ENCODE measurements at regions not wholly inside any gene's neighbourhood (a gene's known extent, or its start where the extent isn't known, plus 50 kb on each side); places are given as distances from the start of the nearest gene placed in this dataset.

DNA sequence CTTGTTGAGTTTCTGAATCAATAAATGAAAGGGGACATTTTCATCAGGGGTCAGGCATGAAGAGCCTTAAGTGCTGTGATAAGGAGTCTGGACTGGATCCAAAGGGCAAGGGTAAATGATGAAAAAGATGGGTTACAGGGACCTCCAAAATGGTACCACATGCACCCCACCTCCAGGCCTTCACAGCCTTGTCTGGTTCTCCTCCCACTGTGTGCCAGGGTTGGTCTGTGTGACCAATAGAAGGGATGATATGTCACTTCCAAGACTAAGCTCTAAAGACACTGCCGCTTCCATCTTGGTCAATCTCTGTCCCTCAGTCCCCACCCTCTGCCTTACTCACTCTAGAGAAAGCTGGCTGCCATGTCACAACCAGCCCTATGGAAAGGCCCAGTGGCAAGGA is 140.6 kb downstream of the ZNF281 start:
- TF ChIP-seq, protein P1, sequence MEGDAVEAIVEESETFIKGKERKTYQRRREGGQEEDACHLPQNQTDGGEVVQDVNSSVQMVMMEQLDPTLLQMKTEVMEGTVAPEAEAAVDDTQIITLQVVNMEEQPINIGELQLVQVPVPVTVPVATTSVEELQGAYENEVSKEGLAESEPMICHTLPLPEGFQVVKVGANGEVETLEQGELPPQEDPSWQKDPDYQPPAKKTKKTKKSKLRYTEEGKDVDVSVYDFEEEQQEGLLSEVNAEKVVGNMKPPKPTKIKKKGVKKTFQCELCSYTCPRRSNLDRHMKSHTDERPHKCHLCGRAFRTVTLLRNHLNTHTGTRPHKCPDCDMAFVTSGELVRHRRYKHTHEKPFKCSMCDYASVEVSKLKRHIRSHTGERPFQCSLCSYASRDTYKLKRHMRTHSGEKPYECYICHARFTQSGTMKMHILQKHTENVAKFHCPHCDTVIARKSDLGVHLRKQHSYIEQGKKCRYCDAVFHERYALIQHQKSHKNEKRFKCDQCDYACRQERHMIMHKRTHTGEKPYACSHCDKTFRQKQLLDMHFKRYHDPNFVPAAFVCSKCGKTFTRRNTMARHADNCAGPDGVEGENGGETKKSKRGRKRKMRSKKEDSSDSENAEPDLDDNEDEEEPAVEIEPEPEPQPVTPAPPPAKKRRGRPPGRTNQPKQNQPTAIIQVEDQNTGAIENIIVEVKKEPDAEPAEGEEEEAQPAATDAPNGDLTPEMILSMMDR (IDR thresholded peaks at IDR 0.05; ENCODE audit: control extremely low read depth, extremely low read depth, low read depth, missing control alignments) = no peak
- ChIA-PET POLR2A (no interaction called here), CTCF (interaction anchor here (1.1 to 2.2 kb wide), 2 partner anchors 10 to 11 kb away, joined by 3 to 10 read pairs; no protein-coding TSS in a partner anchor)
- no peak for DNase-seq (ENCODE audit: extremely low spot score)

DNA sequence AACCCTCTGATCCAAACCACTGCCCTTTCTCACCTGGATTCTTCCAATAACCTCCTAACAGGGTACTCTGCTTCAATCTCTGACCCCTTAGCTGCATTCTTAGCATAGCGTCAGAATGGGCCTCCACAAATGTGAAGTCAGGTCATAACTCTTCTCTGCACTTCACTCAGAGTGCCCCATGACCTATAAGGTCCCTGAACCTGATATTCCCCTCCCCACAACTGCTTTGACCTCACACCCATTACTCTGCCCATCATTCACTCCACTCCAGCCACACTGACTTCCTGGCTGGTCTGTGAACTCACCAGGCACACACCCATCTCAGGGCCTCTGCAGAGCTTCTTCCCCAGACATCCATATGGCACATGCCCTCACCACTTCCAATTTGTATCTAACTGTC is 141.9 kb downstream of the ZNF281 start:
- TF ChIP-seq, protein P1 (IDR thresholded peaks at IDR 0.05; ENCODE audit: control extremely low read depth, extremely low read depth, low read depth, missing control alignments) = no peak
- ChIA-PET CTCF (interaction anchor here (1.2 to 1.9 kb wide), 2 partner anchors 8 to 32 kb away, joined by 3 to 6 read pairs; no protein-coding TSS in a partner anchor), POLR2A (interaction anchor here (0.6 kb wide), 1 partner anchor 575 kb away, joined by 3 read pairs; no protein-coding TSS in a partner anchor)
- no peak for DNase-seq (ENCODE audit: extremely low spot score)

DNA sequence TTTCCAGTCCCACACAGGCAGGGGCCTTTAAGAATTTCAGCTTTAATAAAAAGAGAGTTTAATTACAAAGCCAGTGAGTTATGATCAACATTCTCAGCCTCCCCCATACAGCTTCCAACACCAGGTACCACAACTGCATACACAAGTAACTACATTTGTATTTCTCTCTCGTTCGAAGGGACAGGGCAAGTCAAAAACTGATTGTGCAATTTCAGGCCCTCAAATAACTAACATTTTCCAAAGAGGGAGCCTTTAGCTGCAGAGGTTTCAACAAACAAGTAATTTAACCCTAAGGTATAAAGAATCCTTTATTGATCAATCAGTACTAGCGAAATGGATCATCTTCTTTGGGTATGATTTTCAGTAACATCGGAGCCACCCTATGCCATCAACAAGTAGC is 142.4 kb downstream of the ZNF281 start:
- DNase-seq (ENCODE audit: extremely low spot score) = no peak
- TF ChIP-seq, protein P1 (IDR thresholded peaks at IDR 0.05; ENCODE audit: control extremely low read depth, extremely low read depth, low read depth, missing control alignments) = no peak
- ChIA-PET CTCF (interaction anchor here (1.2 to 1.9 kb wide), 2 partner anchors 8 to 32 kb away, joined by 3 to 6 read pairs; no protein-coding TSS in a partner anchor), POLR2A (interaction anchor here (0.6 kb wide), 1 partner anchor 576 kb away, joined by 3 read pairs; no protein-coding TSS in a partner anchor)

DNA sequence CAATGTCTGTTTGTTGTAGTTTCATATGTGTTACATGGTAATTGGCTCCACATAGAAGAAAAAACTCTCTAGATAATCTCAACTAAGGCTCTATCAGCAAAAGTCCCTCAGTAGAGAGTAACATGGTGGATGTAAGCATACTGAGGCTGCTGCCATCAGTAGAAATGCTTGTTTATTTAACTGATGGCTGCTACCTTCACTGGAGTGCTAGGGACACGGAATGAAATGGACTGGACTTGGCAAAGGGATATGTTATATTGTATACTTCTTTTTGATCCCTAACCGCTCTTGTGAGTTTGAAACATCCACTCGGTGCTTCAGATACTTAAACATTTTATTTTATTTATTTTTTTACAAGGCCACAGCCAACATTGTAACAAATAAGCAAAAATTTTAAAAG is 143.0 kb downstream of the ZNF281 start:
- POLR2A ChIA-PET = no interaction called here
- TF ChIP-seq, protein P1 (IDR thresholded peaks at IDR 0.05; ENCODE audit: control extremely low read depth, extremely low read depth, low read depth, missing control alignments) = no peak
- CTCF ChIA-PET = interaction anchor here (1.2 to 1.9 kb wide), 2 partner anchors 9 to 31 kb away, joined by 3 to 6 read pairs; no protein-coding TSS in a partner anchor
- no peak for DNase-seq (ENCODE audit: extremely low spot score)

DNA sequence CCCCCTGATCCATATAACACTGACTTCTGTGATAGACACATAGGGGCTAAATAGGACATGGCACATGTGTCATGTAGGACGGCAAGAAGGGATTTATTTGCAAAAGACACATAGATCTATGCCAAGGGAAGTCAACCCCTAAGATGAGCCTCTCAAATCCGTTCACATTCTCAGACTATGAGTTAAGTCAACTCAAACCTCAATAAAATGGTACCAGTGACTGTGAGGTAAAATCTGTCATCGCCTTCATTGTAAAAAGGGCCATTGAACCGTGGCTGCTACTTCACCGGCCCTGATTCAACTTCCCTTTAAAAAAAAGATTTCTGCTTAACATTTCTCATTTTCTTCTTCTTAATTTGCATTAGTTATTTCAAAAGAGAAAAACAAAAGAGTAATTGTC is 144.0 kb downstream of the ZNF281 start:
- ChIA-PET CTCF (interaction anchor here (0.6 to 2.4 kb wide), 2 partner anchors 9 to 14 kb away, joined by 3 to 13 read pairs; no protein-coding TSS in a partner anchor), POLR2A (no interaction called here)
- DNase-seq (ENCODE audit: extremely low spot score) = no peak
- TF ChIP-seq, protein P1 (IDR thresholded peaks at IDR 0.05; ENCODE audit: control extremely low read depth, extremely low read depth, low read depth, missing control alignments) = no peak

DNA sequence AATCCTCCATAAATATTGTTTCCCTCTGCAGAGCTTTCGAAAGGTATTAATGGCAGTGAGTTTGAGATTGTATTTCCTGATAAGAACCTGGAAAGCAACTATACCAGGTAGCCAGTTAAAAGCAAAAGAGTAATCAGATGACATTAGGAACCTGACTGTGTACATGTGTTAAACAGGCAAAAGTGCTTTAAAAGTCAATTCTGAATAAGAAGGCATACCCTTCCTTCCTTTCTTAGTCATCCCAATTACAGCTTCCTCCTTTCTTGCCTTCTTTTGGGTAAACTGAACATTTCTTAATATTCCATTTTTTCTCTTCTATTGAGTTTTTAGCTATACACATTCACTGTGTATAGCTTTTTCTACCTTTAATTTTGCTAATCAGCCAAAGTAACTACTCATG is 144.7 kb downstream of the ZNF281 start:
- POLR2A ChIA-PET = no interaction called here
- TF ChIP-seq, protein P1 (IDR thresholded peaks at IDR 0.05; ENCODE audit: control extremely low read depth, extremely low read depth, low read depth, missing control alignments) = no peak
- CTCF ChIA-PET = interaction anchor here (2.4 kb wide), 1 partner anchor 15 kb away, joined by 13 read pairs; no protein-coding TSS in a partner anchor
- DNase-seq (ENCODE audit: extremely low spot score) = no peak

Measured in GM10248 (cell line).